Common myeloid progenitor, CD34-positive (primary cell): ENCODE measurements at regions not wholly inside any gene's neighbourhood (a gene's known extent, or its start where the extent isn't known, plus 50 kb on each side); places are given as distances from the start of the nearest gene placed in this dataset.
"Not testable (repeated sequence)": the region's sequence is repeated elsewhere in the genome, so short reads cannot be mapped to it uniquely, and the experiment has no call there.

ENCODE experiments used
- CTCF ChIA-PET: fragments of 350-600 bp; sonication (Branson Sonifier 250); formaldehyde crosslinking; loops from one replicate; lab custom pipeline; 2021; ENCODE audit warnings: antibody characterized with exemption; lab: Charles Lee
- POLR2A ChIA-PET: fragments of 350-600 bp; sonication (Branson Sonifier 250); formaldehyde crosslinking; loops from one replicate; lab custom pipeline; 2021; ENCODE audit warnings: antibody characterized with exemption; lab: Charles Lee
- DNase-seq, 3 donors: peaks; one replicate each; pipeline versions ENCODE4 v3.0.0 to v3.0.0-alpha.2; 2013
- H3K27ac ChIP-seq, 2 experiments: 1 replicate in 1 of 2; 2 replicates in 1 of 2; pipeline ENCODE4 v1.7.0; 2013; ENCODE audit warnings: inconsistent platforms in 2 of 2, low read length in 2 of 2, mild to moderate bottlenecking in 2 of 2, low read depth in 1 of 2, moderate library complexity in 1 of 2; ENCODE audit not compliant: severe bottlenecking in 2 of 2, insufficient read depth in 1 of 2, poor library complexity in 1 of 2
- H3K27me3 ChIP-seq, 5 experiments: replicated peaks in 2 of 5; 1 replicate in 3 of 5; 2 replicates in 2 of 5; pipeline versions ENCODE4 v1.6.1 to v1.7.0; 2013; ENCODE audit warnings: low read length in 4 of 5, mild to moderate bottlenecking in 2 of 5, moderate library complexity in 2 of 5, inconsistent platforms in 1 of 5; ENCODE audit not compliant: insufficient read depth in 5 of 5, control insufficient read depth in 4 of 5
- H3K36me3 ChIP-seq, 4 experiments: 1 replicate in 2 of 4; 2 replicates in 2 of 4; pipeline versions ENCODE4 v1.6.1 to v1.7.0; 2013; ENCODE audit warnings: low read length in 3 of 4, control low read depth in 1 of 4, mild to moderate bottlenecking in 1 of 4; ENCODE audit not compliant: control insufficient read depth in 4 of 4, insufficient read depth in 4 of 4
- H3K4me1 ChIP-seq, 4 experiments: 1 replicate in 3 of 4; 2 replicates in 1 of 4; pipeline versions ENCODE4 v1.6.1 to v1.7.1; 2013; ENCODE audit warnings: low read length in 3 of 4, mild to moderate bottlenecking in 3 of 4, control low read depth in 1 of 4, inconsistent platforms in 1 of 4, moderate library complexity in 1 of 4; ENCODE audit not compliant: control insufficient read depth in 4 of 4, insufficient read depth in 4 of 4; ENCODE audit errors: control extremely low read depth in 1 of 4
- H3K4me3 ChIP-seq, 7 experiments: 1 replicate in 4 of 7; 2 replicates in 3 of 7; pipeline versions ENCODE4 v1.5.1 to v1.7.0; 2013; ENCODE audit warnings: mild to moderate bottlenecking in 7 of 7, low read length in 6 of 7, moderate library complexity in 6 of 7, inconsistent platforms in 2 of 7, low read depth in 2 of 7, control low read depth in 1 of 7; ENCODE audit not compliant: insufficient read depth in 4 of 7, control insufficient read depth in 1 of 7; ENCODE audit errors: extremely low read depth in 1 of 7
- H3K9me3 ChIP-seq, 5 experiments: 1 replicate in 4 of 5; 2 replicates in 1 of 5; pipeline versions ENCODE4 v1.6.1 to v1.7.1; 2013; ENCODE audit warnings: low read length in 4 of 5, mild to moderate bottlenecking in 2 of 5, inconsistent platforms in 1 of 5, low read depth in 1 of 5, moderate library complexity in 1 of 5; ENCODE audit not compliant: control insufficient read depth in 4 of 5, insufficient read depth in 2 of 5; ENCODE audit errors: control extremely low read depth in 1 of 5
- WGBS: methylation state at CpG from one replicate; pipeline ENCODE4 v1.1.5; 2013; ENCODE audit not compliant: insufficient coverage; 5-methylcytosine and 5-hydroxymethylcytosine counted together

DNA sequence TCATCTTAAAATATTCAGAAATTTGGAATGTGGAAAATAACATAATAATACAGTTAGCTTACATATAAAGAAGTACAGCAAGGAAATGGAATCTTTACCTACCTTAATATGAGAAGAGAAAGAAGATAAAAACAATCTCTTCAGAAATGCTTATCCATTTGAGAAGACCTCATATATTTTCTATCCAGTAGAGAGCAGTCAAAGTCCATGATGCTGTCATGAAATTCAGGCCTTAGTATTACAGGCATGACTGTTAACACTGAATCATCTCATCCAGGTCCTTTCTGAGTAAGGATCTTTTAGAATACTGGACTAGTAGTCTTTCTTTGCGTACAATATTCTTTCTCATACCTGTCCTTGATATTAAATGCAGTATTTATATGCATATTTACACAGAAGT is 713.4 kb downstream of the CD109 start:
- H3K27ac ChIP-seq, result no peak overlapping the region
- whole genome bisulfite sequencing, result no CpG with 5 or more reads among the region's 1 CpG
- no peaks in the 10 kb centered on the region for H3K4me1 ChIP-seq
- no peaks in the 10 kb centered on the region for H3K9me3 ChIP-seq
- peak; percentile 2 to 44 (median 37) for DNase-seq
- CTCF ChIA-PET, result interaction anchor here (1.5 kb wide), 2 partner anchors 795 to 800 kb away, joined by 5 to 8 read pairs; no protein-coding TSS in a partner anchor
- H3K4me3 ChIP-seq, result no peak overlapping the region
- POLR2A ChIA-PET, result no interaction called here
- H3K27me3 ChIP-seq, result no peaks in the 10 kb centered on the region
- no peaks in the 10 kb centered on the region for H3K36me3 ChIP-seq

- no peak for DNase-seq
- no peaks in the 10 kb centered on the region for H3K27me3 ChIP-seq
- H3K27ac ChIP-seq, result no peak overlapping the region
- no CpG with 5 or more reads among the region's 1 CpG for WGBS
- H3K4me1 ChIP-seq, result no peaks in the 10 kb centered on the region
- H3K9me3 ChIP-seq, result no peaks in the 10 kb centered on the region
- H3K36me3 ChIP-seq, result no peaks in the 10 kb centered on the region
- no peak overlapping the region for H3K4me3 ChIP-seq
- ChIA-PET POLR2A (no interaction called here), CTCF (interaction anchor here (1.5 kb wide), 2 partner anchors 795 to 801 kb away, joined by 5 to 8 read pairs; no protein-coding TSS in a partner anchor)
These were observed 712.8 kb downstream of the CD109 start for GRCh38 chr6:74408844-74409243.

DNA sequence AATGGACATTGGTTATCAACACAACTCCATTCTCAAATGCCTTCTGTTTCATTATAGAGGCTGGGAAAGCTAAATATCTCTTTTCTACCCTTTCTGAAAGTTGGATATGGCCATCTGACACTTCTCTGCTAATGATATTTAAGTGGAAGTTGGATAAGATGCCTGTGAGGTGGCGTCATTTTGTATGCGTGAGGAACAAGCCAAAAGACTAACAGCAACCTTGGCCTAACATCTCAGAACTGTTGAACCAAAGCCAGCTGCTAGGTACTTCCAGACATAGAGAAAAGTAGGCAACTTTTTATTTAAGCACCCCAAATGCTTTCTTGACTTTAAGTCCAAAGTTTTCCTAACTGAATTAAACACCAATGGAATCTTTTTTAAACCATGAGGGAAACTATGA is 708.4 kb downstream of the CD109 start:
- Histone ChIP-seq H3K27ac (no peak overlapping the region), H3K36me3 (no peaks in the 10 kb centered on the region), H3K4me3 (no peak overlapping the region), H3K4me1 (no peaks in the 10 kb centered on the region), H3K27me3 (no peaks in the 10 kb centered on the region), H3K9me3 (no peaks in the 10 kb centered on the region)
- ChIA-PET CTCF (no interaction called here), POLR2A (no interaction called here)
- WGBS, result 100% methylated on average over 1 of the region's 2 CpGs
- no peak for DNase-seq

DNA sequence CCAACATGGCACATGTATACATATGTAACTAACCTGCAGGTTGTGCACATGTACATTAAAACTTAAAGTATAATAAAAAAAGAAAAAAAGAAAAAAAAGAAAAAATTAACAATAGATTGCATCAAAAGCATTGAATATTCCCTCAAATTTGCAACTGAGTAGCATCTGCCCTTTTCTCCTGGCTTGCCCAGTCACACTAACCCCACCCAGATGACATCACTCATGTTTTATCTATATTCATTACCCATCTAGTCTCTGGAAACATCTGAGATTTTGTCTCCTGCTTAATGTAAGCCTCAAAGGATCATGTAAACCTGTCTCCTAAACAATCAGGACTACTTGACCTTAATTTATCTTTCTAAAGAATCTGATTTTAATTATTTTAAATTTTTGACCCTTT is 706.8 kb downstream of the CD109 start:
- Histone ChIP-seq H3K27me3 (no peaks in the 10 kb centered on the region), H3K9me3 (no peaks in the 10 kb centered on the region), H3K36me3 (no peaks in the 10 kb centered on the region), H3K27ac (no peak overlapping the region), H3K4me1 (no peaks in the 10 kb centered on the region), H3K4me3 (no peak overlapping the region)
- DNase-seq, result no peak
- ChIA-PET POLR2A (no interaction called here), CTCF (no interaction called here)

GRCh38 chr6:74378437-74378836 is 682.4 kb downstream of the CD109 start:
- POLR2A ChIA-PET, DNase-seq, H3K9me3 ChIP-seq, CTCF ChIA-PET, H3K27ac ChIP-seq, H3K36me3 ChIP-seq, H3K27me3 ChIP-seq, H3K4me1 ChIP-seq, H3K4me3 ChIP-seq: not testable (repeated sequence)
- 97% methylated on average over 10 of the region's 10 CpGs for WGBS

GRCh38 chr6:74369556-74369993 is 673.6 kb downstream of the CD109 start:
- no peak overlapping the region for H3K27ac ChIP-seq

GRCh38 chr6:74368746-74369145 is 672.7 kb downstream of the CD109 start:
- Histone ChIP-seq H3K27ac (no peak overlapping the region), H3K4me1 (no peaks in the 10 kb centered on the region), H3K4me3 (no peak overlapping the region), H3K36me3 (no peaks in the 10 kb centered on the region), H3K27me3 (no peaks in the 10 kb centered on the region), H3K9me3 (no peaks in the 10 kb centered on the region)
- no peak for DNase-seq
- no CpG with 5 or more reads among the region's 2 CpGs for WGBS
- ChIA-PET POLR2A (interaction anchor here (0.6 kb wide), 1 partner anchor 891 kb away, joined by 4 read pairs; no protein-coding TSS in a partner anchor), CTCF (no interaction called here)

More at GRCh38 chr6:74369556-74369993, 673.6 kb downstream of the CD109 start:
- DNase-seq, result no peak
- Histone ChIP-seq H3K4me1 (no peaks in the 10 kb centered on the region), H3K4me3 (no peak overlapping the region), H3K9me3 (no peaks in the 10 kb centered on the region), H3K27me3 (no peaks in the 10 kb centered on the region), H3K36me3 (no peaks in the 10 kb centered on the region)
- CTCF ChIA-PET, result no interaction called here
- POLR2A ChIA-PET, result no interaction called here
